ENCODE measurements at regions not wholly inside any gene's neighbourhood (a gene's known extent, or its start where the extent isn't known, plus 50 kb on each side); places are given as distances from the start of the nearest gene placed in this dataset.

DNA sequence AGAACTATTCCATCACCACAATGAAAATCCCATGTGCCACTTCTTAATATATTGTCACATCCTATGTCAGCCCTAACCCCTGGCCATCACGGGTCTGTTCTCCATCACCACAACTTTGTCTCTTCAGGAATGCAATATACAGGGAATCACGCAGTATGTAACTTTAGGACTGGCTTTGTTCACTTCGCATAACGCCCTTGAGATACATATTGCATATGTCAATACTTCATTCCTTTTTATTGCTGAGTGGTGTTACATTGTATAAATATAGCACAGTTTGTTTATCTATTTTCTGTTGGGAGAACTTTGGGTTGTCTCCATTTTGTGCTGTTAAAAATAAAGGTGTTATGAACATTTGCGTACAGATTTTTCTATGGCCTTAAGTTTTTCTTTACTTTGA lies 195.4 kb upstream of the ZMIZ1 start:
- no peak for DNase-seq (ENCODE audit: low read depth in 4 of 4, low spot score in 1 of 4)

DNA sequence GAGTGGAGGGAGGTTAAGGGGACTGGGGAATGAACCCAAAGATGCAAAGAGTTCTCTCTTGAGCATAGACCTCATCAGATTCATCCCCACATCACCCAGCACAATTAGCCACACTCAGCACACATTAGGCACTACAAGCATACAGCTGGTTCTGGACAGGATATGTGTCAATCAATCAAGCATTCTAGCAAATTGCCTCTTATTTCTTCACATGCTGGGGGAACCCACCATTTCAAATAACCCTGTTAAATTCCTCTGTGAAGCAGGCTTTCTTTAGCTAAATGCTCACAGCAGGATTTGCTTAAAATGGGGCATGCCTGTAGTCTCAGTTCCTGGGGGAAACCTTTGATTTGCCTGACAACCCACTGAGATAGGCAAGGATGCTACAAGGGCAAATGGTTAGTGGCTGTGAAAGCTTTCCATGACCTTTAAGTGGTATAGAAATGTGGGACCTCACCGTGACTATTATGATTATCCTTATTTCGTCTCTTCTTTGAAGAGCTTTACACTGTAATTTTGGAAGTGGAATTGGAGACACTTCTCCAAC lies 193.4 kb upstream of the ZMIZ1 start:
- DNase-seq (ENCODE audit: low read depth in 4 of 4, low spot score in 1 of 4), result no peak

GRCh38 chr10:78875932-78876331 lies 192.8 kb upstream of the ZMIZ1 start:
- no peak for DNase-seq (ENCODE audit: low read depth in 4 of 4, low spot score in 1 of 4)

- no peak for DNase-seq (ENCODE audit: low read depth in 4 of 4, low spot score in 1 of 4)
Observed at GRCh38 chr10:78876449-78876848, 192.3 kb upstream of the ZMIZ1 start.

GRCh38 chr10:78879621-78880020 lies 189.1 kb upstream of the ZMIZ1 start:
- DNase-seq (ENCODE audit: low read depth in 4 of 4, low spot score in 1 of 4), result no peak

DNA sequence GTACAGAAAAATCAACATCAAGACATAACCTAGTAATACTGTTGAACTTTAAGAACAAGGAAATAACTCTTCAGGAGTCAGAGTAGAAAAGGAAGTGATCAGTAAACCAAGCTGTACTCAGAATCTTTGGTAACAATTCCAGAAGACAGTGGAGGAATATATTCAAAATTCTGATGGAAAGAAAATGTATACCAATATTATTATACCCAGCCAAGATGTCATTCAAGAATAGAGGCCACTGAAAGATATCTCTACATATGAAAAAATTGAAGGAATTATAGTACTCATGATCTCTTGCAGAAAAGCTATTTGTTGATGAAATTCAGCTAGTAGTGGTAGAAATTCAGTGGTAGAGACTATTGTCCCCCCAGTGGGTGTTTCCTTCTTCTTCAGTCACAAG lies 182.6 kb upstream of the ZMIZ1 start:
- DNase-seq (ENCODE audit: low read depth in 4 of 4, low spot score in 1 of 4), result no peak

DNA sequence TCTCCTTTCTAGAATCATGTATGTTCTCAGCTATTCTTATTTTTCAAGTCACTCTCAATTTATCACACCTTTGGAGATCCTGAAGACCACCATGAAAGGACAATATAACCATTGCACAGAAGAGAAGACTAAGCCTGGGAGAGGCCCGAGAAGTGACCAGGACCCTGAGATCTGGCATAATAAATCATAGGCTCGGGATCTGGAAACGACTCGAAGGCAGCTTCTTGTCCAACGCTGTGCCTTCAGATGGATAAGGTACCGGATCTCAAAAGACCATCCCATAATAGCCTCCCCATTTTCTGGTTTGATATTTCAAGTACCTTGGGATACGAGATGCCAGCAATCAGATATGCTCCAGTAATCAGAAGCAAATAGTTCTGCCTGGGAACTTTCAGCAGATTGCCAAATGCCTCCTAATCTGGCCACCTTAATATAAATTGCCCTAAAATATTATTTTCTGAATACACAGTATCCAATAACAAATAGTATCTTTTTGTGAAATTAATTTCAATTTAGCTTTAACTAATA lies 179.2 kb upstream of the ZMIZ1 start:
- no peak for DNase-seq (ENCODE audit: low read depth in 4 of 4, low spot score in 1 of 4)

- DNase-seq (ENCODE audit: low read depth in 4 of 4, low spot score in 1 of 4), result no peak
Observed at GRCh38 chr10:78890506-78890905, 178.3 kb upstream of the ZMIZ1 start.

DNA sequence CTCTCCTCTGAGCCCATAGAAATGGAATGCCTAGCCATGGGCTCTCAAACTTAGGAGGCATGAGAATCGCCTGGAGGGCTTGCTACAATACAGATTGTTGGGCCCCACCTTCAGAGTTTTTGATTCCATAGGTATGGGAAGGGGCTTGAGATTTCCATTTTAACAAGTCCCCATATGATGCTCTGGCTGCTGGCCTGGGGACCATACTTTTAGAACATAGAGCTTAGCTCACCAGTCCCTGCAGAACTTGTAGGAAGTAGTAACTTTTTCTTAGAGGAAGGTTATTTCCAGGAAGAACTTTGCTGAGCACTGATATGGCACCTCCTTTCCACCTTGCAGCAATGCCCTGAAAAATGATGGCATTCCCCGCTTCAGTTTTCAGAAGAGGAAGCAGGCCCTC lies 177.0 kb upstream of the ZMIZ1 start:
- DNase-seq (ENCODE audit: low read depth in 4 of 4, low spot score in 1 of 4), result no peak

DNA sequence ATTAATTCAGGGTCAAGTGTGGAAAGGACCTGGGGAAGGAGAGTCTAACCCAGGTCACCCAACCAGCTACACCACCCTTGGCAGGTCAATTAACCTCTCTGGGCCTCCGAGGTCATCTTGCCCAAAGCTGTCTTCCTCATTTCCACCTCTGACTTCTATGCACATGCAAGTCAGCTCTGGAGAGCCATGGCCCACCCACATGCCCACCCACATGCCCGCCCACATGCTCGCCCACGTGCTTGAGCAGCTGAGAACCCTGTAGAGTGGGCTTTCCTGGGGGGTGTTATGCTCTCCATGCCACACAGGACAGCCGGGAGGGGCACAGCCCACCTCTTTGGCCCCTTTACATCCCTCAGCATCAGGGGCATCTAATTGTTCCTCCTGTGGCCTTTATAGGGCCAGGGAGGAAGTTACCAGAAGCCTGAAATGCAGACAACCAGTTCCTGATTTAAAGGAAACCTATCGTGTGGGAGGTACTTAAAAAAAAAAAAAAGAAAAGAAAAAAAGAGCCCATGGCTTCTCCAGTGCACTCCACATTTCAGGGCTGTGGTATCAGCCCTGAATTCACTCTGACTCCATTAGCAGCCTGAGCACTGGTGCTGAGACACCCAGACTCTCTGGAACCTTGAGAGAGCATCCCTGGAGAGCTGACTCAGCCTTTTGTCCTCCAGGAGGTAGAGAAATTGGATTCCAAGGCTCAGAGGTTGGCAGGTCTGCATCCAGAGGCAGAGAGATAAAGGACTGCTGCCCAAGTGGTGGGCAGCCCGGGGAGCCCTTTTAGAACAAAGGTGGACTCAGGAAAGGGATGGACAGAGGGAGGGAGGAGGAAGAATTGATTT lies 176.2 kb upstream of the ZMIZ1 start:
- no peak for DNase-seq (ENCODE audit: low read depth in 4 of 4, low spot score in 1 of 4)

DNA sequence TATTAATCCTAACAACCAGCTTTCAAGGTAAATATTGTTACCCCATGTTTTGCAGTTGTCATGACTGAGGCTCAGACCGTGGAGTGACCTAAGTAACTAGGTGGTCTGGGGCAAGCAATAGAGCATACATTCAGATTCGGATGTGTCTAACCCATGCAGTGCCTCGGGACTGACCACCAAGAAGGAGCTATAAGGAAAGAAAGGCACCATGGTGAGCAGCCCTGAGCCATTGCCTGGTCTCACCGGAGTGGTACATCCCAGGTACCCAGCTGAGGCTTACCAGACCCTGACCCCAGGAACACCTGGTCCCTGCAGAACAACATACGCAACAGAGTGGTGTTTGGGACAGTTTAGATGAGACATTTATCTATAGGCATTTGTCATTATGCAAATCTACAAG lies 175.5 kb upstream of the ZMIZ1 start:
- DNase-seq (ENCODE audit: low read depth in 4 of 4, low spot score in 1 of 4), result no peak

DNA sequence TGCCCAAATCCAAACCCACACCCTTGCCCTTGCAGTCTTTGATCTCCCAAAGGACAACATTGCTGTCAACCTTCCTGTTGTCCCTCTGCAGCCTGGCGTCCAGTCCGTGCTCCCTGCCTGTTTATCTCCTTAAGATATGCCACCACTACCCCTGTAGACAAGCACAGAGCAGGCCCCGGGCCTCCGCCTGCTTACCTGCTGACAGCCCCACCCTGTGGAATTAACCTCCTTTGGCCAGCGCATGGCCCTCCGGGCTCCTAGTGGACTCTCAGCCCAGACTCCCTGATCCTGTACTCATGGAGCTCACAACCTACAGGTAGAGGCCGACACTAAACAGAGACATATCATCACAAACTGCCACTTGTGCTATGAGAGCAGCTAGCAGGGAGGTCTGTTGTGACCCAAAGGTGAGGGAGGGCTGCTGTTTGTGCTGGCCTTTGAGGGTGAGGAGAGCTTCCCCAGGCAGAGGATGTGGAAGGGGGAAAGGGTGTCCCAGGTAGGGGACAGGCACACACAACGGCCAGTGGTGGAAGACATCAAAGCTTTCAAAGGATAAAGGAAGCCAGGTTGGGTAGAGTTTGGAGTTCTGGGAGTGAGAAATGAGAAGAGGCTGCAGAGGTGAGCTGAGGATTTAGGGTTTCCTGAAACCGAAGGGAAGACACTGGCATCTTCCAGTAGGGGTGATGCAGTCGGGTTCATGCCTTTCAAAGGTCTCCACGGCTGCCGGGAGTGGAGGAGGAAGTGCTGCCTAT lies 174.5 kb upstream of the ZMIZ1 start:
- DNase-seq (ENCODE audit: low read depth in 4 of 4, low spot score in 1 of 4), result no peak

DNA sequence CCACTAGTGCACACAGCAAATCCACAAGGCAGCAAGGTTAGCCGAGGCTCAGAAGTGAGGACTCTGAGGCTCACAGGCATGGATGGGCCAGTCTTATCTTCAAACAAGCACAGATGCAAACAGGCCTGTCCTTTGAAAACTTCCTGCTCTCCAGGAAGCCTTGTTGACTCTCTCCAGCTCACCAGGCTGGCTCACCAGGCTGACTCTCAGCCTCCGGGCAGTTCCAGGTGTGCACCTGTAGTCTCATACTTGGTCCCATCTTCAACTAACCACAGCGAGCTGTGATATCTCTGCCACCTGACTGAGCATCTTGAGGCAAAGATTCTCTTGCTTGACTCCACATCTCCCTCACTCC lies 173.9 kb upstream of the ZMIZ1 start:
- no peak for DNase-seq (ENCODE audit: low read depth in 4 of 4, low spot score in 1 of 4)

DNA sequence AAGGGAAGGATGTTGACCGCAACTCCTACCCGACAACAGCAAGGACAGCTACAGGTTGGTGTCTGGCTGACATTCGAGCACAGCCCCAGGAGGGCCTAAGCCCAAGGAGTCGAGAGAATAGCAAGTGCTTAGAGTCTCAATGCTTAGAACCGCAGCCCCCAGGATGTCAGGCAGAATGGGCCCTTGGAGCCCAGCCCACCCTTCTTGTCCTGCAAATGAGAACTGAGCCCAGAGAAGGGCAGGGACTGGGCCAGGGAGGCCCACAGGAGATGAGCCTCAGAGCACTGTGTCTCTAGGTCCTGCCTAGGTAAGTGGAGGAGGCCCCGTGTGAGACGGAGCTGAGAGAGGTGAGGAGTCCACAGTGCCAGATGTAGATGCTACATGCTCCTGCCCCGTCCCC lies 173.3 kb upstream of the ZMIZ1 start:
- no peak for DNase-seq (ENCODE audit: low read depth in 4 of 4, low spot score in 1 of 4)

DNA sequence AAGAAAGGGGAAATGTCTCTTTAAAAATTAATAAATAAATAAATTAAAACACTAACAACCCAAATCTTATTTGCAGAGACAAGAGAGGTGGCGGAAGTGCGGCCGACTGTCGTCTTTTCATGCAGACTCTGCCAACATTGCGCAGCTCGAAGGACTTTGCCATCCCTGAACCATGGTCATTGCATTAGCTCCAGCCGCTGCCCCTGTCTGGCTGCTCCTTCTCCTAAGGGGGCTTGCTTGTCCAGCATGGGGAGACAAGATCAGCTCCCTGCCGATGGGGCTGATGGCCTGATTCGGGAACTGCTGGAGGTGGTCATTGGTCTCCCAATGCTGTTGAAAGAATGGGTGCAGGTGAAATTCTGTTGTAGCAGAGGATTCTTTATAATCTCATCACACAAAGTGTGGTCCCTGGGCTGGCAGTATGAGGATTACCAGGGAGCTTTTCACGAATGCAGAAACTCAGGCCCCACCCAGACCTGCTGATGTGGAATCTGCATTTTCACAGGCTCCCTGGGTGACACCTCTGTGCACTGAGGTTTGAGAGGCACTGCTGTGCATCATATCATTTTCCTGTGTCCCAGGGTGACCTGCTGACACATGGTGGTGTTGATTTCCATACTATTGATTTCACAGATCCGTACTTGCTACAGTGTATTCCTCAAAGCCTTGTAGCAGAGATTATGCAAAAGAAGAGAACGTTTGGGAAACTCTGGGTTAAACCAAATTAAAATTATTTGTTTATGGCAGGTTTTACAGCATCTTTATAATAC lies 172.4 kb upstream of the ZMIZ1 start:
- DNase-seq (ENCODE audit: low read depth in 4 of 4, low spot score in 1 of 4), result no peak

- DNase-seq (ENCODE audit: low read depth in 4 of 4, low spot score in 1 of 4), result no peak
Observed at GRCh38 chr10:78898341-78899097, 170.2 kb upstream of the ZMIZ1 start.

DNA sequence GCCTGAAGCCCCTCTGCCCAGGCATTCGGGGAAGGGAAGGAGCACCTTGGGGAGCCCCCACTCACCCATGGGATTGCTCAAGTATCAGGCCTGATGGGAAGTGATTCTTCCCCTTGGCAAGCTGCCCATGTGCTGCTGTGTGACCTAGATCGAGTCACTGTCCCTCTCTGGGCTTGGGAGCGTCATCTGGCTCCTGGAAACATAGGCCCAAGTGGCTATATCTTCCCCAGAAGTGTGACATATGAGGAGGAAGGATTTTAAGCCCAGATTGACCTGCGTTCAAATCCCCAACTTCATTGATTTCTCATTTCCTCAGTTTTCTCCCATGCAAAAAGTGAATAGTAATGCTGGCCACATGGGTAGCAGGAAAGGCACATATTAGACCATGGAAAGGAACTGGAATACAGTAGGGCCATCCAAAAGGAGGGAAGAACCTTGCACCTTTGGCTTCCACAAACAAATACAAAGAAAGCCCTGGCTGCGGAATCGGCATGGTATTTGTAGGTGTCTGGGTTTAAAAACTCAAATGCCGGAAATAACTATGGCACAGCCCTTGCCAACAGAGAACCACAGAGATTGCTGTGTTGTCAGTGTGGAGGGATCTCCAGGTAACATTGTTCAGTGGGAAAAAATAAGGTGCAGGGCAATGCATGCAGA lies 169.5 kb upstream of the ZMIZ1 start:
- no peak for DNase-seq (ENCODE audit: low read depth in 4 of 4, low spot score in 1 of 4)

- no peak for DNase-seq (ENCODE audit: low read depth in 4 of 4, low spot score in 1 of 4)
Observed at GRCh38 chr10:78899996-78900714, 168.6 kb upstream of the ZMIZ1 start.

- no peak for DNase-seq (ENCODE audit: low read depth in 4 of 4, low spot score in 1 of 4)
Observed at GRCh38 chr10:78900715-78901430, 167.9 kb upstream of the ZMIZ1 start.
